ENCODE measurements at regions not wholly inside any gene's neighbourhood (a gene's known extent, or its start where the extent isn't known, plus 50 kb on each side); places are given as distances from the start of the nearest gene placed in this dataset.
"Not testable (repeated sequence)": the region's sequence is repeated elsewhere in the genome, so short reads cannot be mapped to it uniquely, and the experiment has no call there.

- DNase-seq: no peak
- Histone ChIP-seq H3K23ac (ENCODE audit: low read length in 2 of 2) (no peak overlapping the region), H3K36me3 (ENCODE audit: control insufficient read depth in 1 of 2, insufficient read depth in 2 of 2, low read depth in 1 of 2, low read length in 2 of 2) (no peaks in the 10 kb centered on the region), H3K4me2 (ENCODE audit: low read length, poor library complexity, severe bottlenecking) (no peak overlapping the region), H2AFZ (ENCODE audit: low read depth, low read length) (no peak overlapping the region), H4K8ac (ENCODE audit: low read length) (no peak overlapping the region), H3K9me3 (ENCODE audit: control insufficient read depth, low read length) (no peaks in the 10 kb centered on the region), H3K4ac (ENCODE audit: low read depth in 1 of 2, low read length in 2 of 2) (no peak overlapping the region), H2BK5ac (ENCODE audit: low read depth, low read length, poor library complexity, severe bottlenecking) (no peak overlapping the region), H2BK120ac (ENCODE audit: low read depth, low read length) (no peak overlapping the region), H2AK5ac (ENCODE audit: low read length, severe bottlenecking) (no peak overlapping the region), H3K27ac (ENCODE audit: low read length, poor library complexity, severe bottlenecking) (no peak overlapping the region), H3K14ac (ENCODE audit: low read length in 2 of 2) (no peak overlapping the region), H2BK12ac (ENCODE audit: low read length in 2 of 2) (no peak overlapping the region), H2BK15ac (ENCODE audit: low read depth, poor library complexity, severe bottlenecking) (no peak overlapping the region), H3K27me3 (ENCODE audit: control insufficient read depth in 1 of 2, insufficient read depth in 1 of 2, low read length in 2 of 2) (no peaks in the 10 kb centered on the region), H4K91ac (ENCODE audit: low read length) (no peak overlapping the region), H3K79me1 (replicated peaks; ENCODE audit: low read length, poor library complexity, severe bottlenecking) (no peaks in the 10 kb centered on the region), H3K9ac (ENCODE audit: low read length) (no peak overlapping the region), H3K4me1 (ENCODE audit: control insufficient read depth, insufficient read depth, low read depth, low read length) (no peaks in the 10 kb centered on the region), H3K4me3 (ENCODE audit: insufficient read depth in 1 of 2, low read depth in 1 of 2, low read length in 2 of 2) (no peak overlapping the region), H3K18ac (ENCODE audit: low read depth in 1 of 2, low read length in 2 of 2) (no peak overlapping the region)
- 82% methylated on average over 1 of the region's 1 CpG for WGBS
These were observed 134.1 kb downstream of the COX18 start for GRCh38 chr4:72935462-72935861.

- DNase-seq: no peak
- no peak overlapping the region for H3K9ac ChIP-seq (ENCODE audit: low read length)
- H3K4ac ChIP-seq (ENCODE audit: low read depth in 1 of 2, low read length in 2 of 2): no peak overlapping the region
- no peak overlapping the region for H3K14ac ChIP-seq (ENCODE audit: low read length in 2 of 2)
- H3K4me1 ChIP-seq (ENCODE audit: control insufficient read depth, insufficient read depth, low read depth, low read length): no peaks in the 10 kb centered on the region
- H2BK15ac ChIP-seq (ENCODE audit: low read depth, poor library complexity, severe bottlenecking): no peak overlapping the region
- H4K91ac ChIP-seq (ENCODE audit: low read length): no peak overlapping the region
- 82% methylated on average over 1 of the region's 1 CpG for WGBS
- H3K36me3 ChIP-seq (ENCODE audit: control insufficient read depth in 1 of 2, insufficient read depth in 2 of 2, low read depth in 1 of 2, low read length in 2 of 2): no peaks in the 10 kb centered on the region
- H3K4me2 ChIP-seq (ENCODE audit: low read length, poor library complexity, severe bottlenecking): no peak overlapping the region
- no peak overlapping the region for H2AFZ ChIP-seq (ENCODE audit: low read depth, low read length)
- no peaks in the 10 kb centered on the region for H3K79me1 ChIP-seq (replicated peaks; ENCODE audit: low read length, poor library complexity, severe bottlenecking)
- H2BK5ac ChIP-seq (ENCODE audit: low read depth, low read length, poor library complexity, severe bottlenecking): no peak overlapping the region
- no peaks in the 10 kb centered on the region for H3K27me3 ChIP-seq (ENCODE audit: control insufficient read depth in 1 of 2, insufficient read depth in 1 of 2, low read length in 2 of 2)
- no peak overlapping the region for H3K23ac ChIP-seq (ENCODE audit: low read length in 2 of 2)
- no peak overlapping the region for H4K8ac ChIP-seq (ENCODE audit: low read length)
- H3K18ac ChIP-seq (ENCODE audit: low read depth in 1 of 2, low read length in 2 of 2): no peak overlapping the region
- H3K4me3 ChIP-seq (ENCODE audit: insufficient read depth in 1 of 2, low read depth in 1 of 2, low read length in 2 of 2): no peak overlapping the region
- no peak overlapping the region for H2BK120ac ChIP-seq (ENCODE audit: low read depth, low read length)
- H2AK5ac ChIP-seq (ENCODE audit: low read length, severe bottlenecking): no peak overlapping the region
- no peak overlapping the region for H3K27ac ChIP-seq (ENCODE audit: low read length, poor library complexity, severe bottlenecking)
- H3K9me3 ChIP-seq (ENCODE audit: control insufficient read depth, low read length): no peaks in the 10 kb centered on the region
- no peak overlapping the region for H2BK12ac ChIP-seq (ENCODE audit: low read length in 2 of 2)
These were observed 136.5 kb downstream of the COX18 start for GRCh38 chr4:72933029-72933428.

- Histone ChIP-seq H3K4me3 (ENCODE audit: insufficient read depth in 1 of 2, low read depth in 1 of 2, low read length in 2 of 2) (no peak overlapping the region), H3K27me3 (ENCODE audit: control insufficient read depth in 1 of 2, insufficient read depth in 1 of 2, low read length in 2 of 2) (no peaks in the 10 kb centered on the region), H2AK5ac (ENCODE audit: low read length, severe bottlenecking) (no peak overlapping the region), H3K36me3 (ENCODE audit: control insufficient read depth in 1 of 2, insufficient read depth in 2 of 2, low read depth in 1 of 2, low read length in 2 of 2) (no peaks in the 10 kb centered on the region), H2AFZ (ENCODE audit: low read depth, low read length) (no peak overlapping the region), H2BK15ac (ENCODE audit: low read depth, poor library complexity, severe bottlenecking) (no peak overlapping the region), H2BK5ac (ENCODE audit: low read depth, low read length, poor library complexity, severe bottlenecking) (no peak overlapping the region), H3K4ac (ENCODE audit: low read depth in 1 of 2, low read length in 2 of 2) (no peak overlapping the region), H2BK12ac (ENCODE audit: low read length in 2 of 2) (no peak overlapping the region), H3K9me3 (ENCODE audit: control insufficient read depth, low read length) (no peaks in the 10 kb centered on the region), H3K9ac (ENCODE audit: low read length) (no peak overlapping the region), H3K14ac (ENCODE audit: low read length in 2 of 2) (no peak overlapping the region), H3K79me1 (replicated peaks; ENCODE audit: low read length, poor library complexity, severe bottlenecking) (no peaks in the 10 kb centered on the region), H3K18ac (ENCODE audit: low read depth in 1 of 2, low read length in 2 of 2) (no peak overlapping the region), H4K8ac (ENCODE audit: low read length) (no peak overlapping the region), H3K27ac (ENCODE audit: low read length, poor library complexity, severe bottlenecking) (no peak overlapping the region), H3K4me2 (ENCODE audit: low read length, poor library complexity, severe bottlenecking) (no peak overlapping the region), H3K4me1 (ENCODE audit: control insufficient read depth, insufficient read depth, low read depth, low read length) (no peaks in the 10 kb centered on the region), H3K23ac (ENCODE audit: low read length in 2 of 2) (no peak overlapping the region), H2BK120ac (ENCODE audit: low read depth, low read length) (no peak overlapping the region), H4K91ac (ENCODE audit: low read length) (no peak overlapping the region)
- DNase-seq: no peak
- 66% methylated on average over 5 of the region's 5 CpGs for WGBS
These were observed 138.2 kb downstream of the COX18 start for GRCh38 chr4:72931346-72931745.

GRCh38 chr4:72929596-72930274 lies 139.8 kb downstream of the COX18 start:
- H3K79me1 ChIP-seq (replicated peaks; ENCODE audit: low read length, poor library complexity, severe bottlenecking); H3K23ac ChIP-seq (ENCODE audit: low read length in 2 of 2); DNase-seq; H4K91ac ChIP-seq (ENCODE audit: low read length); H3K27me3 ChIP-seq (ENCODE audit: control insufficient read depth in 1 of 2, insufficient read depth in 1 of 2, low read length in 2 of 2); H3K4ac ChIP-seq (ENCODE audit: low read depth in 1 of 2, low read length in 2 of 2); H3K9me3 ChIP-seq (ENCODE audit: control insufficient read depth, low read length); H3K4me1 ChIP-seq (ENCODE audit: control insufficient read depth, insufficient read depth, low read depth, low read length); H2BK12ac ChIP-seq (ENCODE audit: low read length in 2 of 2); H3K14ac ChIP-seq (ENCODE audit: low read length in 2 of 2); H2BK15ac ChIP-seq (ENCODE audit: low read depth, poor library complexity, severe bottlenecking); H3K27ac ChIP-seq (ENCODE audit: low read length, poor library complexity, severe bottlenecking); H3K9ac ChIP-seq (ENCODE audit: low read length); H3K36me3 ChIP-seq (ENCODE audit: control insufficient read depth in 1 of 2, insufficient read depth in 2 of 2, low read depth in 1 of 2, low read length in 2 of 2); H2AK5ac ChIP-seq (ENCODE audit: low read length, severe bottlenecking); H3K4me3 ChIP-seq (ENCODE audit: insufficient read depth in 1 of 2, low read depth in 1 of 2, low read length in 2 of 2); H3K18ac ChIP-seq (ENCODE audit: low read depth in 1 of 2, low read length in 2 of 2); H2BK5ac ChIP-seq (ENCODE audit: low read depth, low read length, poor library complexity, severe bottlenecking); H4K8ac ChIP-seq (ENCODE audit: low read length); H3K4me2 ChIP-seq (ENCODE audit: low read length, poor library complexity, severe bottlenecking); H2AFZ ChIP-seq (ENCODE audit: low read depth, low read length); H2BK120ac ChIP-seq (ENCODE audit: low read depth, low read length): not testable (repeated sequence)
- 93% methylated on average over 10 of the region's 10 CpGs for WGBS

Data from mesenchymal stem cell (in vitro differentiated cells and primary cell).